ENCODE measurements at regions not wholly inside any gene's neighbourhood (a gene's known extent, or its start where the extent isn't known, plus 50 kb on each side); places are given as distances from the start of the nearest gene placed in this dataset.
"Not testable (repeated sequence)": the region's sequence is repeated elsewhere in the genome, so short reads cannot be mapped to it uniquely, and the experiment has no call there.

DNA sequence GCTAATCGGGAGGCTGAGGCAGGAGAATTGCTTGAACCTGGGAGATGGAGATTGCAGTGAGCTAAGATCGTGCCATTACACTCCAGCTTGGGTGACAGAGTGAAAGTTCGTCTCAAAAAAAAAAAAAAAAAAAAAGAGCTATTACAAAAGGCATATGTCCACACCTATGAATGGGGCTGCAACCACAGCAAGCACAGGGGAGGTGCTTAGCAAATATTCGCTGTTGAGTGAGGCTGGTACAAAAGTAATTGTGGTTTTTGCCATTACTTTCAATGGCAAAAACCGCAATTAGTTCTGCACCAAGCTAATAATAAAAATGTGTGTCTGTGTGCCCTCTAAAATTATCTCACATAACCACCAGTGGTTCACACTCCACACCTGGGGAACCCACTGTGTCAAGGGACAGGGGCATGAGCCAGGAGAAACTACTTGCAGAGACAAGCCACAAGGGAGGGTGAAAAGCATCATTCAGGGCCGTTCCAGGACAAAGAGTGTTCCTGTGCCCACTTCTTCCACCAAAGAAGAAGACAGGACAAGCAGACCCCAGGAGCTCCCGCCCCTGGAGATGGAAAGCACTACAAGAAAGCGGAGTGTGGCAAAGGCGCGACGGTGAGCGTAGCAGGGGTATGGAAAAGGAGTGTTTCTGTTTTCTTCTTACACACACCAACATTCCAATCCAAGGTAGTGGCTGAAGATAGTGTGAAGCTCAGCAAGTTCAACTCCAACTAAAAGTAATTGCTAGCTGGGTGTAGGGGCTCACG is 84.4 kb upstream of the CNEP1R1 start:
- no peak for DNase-seq (ENCODE audit: low read depth, low spot score)

DNA sequence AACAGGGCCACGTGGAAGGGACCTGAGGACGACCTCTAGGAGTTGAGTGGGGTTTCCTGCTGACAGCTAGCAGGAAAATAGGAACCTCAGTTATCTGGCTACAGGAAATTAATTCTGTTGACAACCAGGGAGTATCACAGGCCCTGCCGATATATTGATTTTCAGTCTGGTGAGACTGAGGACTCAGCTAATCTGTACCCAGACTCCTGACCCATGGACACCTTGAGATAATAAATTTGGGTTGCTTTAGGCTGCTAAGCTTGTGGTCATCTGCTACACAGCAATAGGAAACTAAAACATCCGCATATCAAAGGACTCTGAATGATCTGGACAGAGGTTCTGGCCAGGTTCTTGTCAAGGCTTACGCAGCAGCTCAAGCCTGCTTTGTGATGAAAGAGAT is 80.8 kb upstream of the CNEP1R1 start:
- no peak for DNase-seq (ENCODE audit: low read depth, low spot score)

DNA sequence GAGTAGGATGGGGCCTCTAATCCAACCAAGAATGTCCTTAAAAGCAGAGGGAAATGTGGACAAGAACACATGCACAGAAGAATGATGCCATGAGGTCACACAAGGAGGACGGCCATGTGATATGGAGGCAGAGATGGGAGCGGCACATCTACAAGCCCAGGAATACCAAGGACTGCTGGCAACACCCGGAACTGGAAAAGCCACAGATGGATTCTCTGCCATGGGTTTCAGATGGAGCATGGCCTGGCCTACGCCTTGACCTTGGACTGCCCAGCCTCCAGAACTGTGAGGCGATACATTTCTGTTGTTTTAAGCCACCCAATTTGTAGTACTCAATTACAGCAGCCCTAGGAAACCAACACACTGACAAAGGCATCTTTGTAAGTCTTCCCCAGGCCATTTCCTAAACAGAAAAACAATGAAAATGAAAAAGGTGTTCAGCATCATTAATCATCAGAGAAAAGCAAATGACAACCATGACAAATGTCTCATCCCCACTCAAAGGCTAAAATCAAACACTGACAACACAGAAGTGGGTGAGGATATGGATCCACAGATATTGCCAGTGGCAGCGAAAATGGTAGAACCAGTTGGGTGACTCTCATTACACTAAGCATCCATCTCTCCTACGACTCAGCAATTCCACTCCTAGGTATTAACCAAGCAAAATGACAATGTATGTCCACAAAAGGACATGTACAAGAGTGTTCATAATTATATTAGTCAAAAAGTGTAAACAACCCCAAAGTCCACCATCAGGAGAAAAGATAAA is 76.9 kb upstream of the CNEP1R1 start:
- DNase-seq (ENCODE audit: low read depth, low spot score): no peak

DNA sequence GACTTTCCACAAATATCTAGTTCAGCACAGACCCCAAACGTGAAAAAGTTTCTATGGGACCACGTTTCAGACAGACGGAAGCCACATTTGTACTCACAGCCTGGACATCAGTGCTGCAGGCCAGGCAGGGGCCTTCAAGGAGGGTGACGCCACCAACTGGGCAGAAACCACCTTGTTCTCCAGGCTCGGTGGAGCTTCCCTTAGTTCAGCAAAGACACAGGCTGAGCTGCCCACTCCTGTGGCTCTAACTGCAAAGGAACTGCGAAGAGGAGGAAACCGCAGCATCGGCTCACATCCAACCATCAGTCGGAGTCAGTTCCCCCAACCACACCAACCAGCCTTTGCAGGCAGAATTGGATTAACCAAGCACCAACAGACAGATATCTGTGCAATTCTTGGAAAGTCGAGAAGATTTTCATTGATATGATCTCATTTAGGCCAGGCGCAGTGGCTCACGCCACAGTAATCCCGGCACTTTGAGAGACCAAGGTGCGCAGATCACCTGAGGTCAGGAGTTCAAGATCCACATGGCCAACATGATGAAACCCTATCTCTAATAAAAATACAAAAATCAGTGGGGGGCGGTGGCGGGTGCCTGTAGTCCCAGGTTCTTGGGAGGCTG is 73.3 kb upstream of the CNEP1R1 start:
- DNase-seq (ENCODE audit: low read depth, low spot score): no peak

DNA sequence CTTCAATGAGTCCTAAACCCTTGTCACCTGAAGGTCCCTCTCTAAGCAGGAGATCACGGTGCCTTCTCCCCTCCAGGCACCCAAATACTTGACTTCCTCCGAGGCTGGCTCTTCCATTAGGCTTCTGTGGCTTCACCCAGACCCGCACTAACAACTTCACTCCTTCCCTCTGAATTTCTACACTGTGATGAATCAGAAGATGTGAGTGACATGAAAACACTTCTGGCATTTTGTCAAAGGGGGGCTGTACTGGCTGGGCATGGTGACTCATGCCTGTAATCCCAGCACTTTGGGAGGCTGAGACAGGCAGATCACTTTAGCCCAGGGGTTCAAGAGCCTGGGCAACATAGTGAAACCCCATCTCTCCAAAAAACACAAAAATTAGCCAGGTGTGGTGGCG is 72.6 kb upstream of the CNEP1R1 start:
- no peak for DNase-seq (ENCODE audit: low read depth, low spot score)

DNA sequence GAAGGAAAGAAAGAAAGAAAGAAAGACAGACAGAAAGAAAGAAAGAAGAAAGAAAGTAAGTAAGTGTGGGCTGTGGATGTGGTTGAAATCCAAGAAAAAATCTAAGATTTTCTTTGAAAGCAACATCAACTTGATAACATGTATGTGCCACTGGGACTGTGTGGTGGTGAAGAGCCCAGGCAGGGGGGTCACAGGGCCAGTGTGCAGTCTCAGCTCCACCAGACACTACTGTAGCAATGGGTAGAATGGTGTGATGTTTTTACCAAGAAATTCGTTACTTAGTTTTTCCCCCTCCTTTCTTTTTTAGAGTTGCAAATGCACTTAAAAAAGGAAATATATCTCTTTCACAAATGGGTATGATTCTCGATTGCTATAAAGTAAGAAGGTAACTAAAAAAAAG is 71.9 kb upstream of the CNEP1R1 start:
- no peak for DNase-seq (ENCODE audit: low read depth, low spot score)

DNA sequence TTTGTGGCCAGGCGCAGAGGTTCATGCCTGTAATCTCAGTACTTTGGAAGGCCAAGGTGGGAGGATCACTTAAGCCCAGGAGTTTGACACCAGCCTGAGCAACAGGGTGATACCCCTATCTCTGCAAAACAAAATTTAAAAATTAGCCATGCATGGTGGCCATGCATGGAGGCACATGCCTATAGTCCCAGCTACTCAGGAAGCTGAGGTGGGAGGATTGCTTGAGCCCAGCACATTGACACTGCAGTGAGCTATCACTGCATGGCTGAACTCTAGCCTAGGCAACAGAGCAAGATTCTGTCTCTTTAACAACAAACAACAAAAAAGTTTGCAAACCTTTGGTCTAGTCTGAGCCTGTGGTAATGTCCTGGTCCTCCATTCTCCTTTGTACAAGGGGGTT is 69.2 kb upstream of the CNEP1R1 start:
- DNase-seq (ENCODE audit: low read depth, low spot score): no peak

DNA sequence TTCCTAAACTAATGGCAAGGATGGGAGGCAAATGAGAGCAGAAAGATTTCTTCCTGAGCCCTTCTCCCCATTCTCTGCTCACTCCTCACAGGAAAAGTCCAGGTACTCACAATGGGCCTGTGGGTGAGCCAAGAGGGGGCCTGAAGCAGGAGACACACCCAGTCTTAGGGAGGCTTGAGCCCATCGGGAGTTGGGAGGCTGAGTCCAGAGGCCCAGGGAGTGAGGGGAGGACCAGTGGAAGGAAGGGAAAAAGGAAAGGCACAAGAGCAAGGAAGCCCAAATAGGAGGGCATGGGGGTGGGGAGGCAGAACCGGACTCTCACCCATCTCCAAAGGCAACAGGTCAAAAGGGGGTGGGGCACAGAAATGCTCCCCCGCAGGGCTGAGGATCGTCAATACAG is 68.1 kb upstream of the CNEP1R1 start:
- DNase-seq (ENCODE audit: low read depth, low spot score): no peak

DNA sequence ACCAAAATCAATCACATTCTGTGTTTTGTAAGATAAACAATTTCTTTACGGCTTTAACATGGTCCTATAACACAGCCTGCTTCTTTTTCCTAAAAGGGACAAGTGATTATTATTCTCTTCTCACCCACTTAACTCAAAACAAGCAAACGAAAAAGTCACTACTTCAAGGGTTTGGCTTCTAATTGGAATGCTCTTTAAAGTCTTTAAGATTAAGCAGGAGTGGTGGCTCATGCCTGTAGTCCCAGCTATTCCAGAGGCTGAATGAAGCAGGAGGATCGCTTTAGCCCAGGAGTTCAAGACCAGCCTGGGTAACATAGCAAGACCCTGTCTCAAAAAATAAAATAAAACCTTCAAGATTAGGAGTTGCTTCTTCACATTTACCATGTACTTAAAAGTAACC is 66.6 kb upstream of the CNEP1R1 start:
- no peak for DNase-seq (ENCODE audit: low read depth, low spot score)

DNA sequence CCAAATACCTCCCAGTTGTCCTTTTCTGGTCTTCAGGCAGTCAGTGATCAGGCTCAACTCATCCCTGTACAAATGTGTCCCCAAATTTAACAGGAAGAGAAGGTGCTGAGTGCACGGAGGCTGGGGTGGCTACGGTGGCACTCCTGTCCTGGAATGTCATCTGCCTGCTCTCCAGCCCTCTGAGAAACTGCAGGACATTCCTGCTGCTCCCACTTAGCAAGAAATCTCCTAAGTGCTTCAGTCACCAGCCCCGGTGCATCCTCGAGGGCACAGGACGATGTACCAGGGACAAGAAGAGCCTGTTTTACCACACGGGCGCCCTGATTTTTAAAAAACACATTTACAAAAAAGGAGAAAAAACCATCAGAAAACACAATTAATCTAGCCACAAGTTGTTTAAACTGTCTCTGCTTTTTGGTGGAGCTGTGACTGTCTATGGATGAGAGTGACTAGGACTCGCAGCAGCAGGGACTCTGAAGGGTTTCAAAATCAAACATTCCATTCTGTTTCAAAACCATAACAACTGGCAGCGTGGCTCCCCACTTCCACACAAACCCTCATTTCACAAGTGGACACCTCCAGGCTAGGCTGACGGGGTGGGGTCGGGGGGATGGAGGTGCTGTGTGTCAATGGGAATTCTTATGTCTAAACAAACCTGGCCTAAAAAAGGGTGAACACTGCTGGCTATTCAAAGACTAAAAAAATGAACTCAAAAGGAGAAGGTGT is 65.3 kb upstream of the CNEP1R1 start:
- no peak for DNase-seq (ENCODE audit: low read depth, low spot score)

DNA sequence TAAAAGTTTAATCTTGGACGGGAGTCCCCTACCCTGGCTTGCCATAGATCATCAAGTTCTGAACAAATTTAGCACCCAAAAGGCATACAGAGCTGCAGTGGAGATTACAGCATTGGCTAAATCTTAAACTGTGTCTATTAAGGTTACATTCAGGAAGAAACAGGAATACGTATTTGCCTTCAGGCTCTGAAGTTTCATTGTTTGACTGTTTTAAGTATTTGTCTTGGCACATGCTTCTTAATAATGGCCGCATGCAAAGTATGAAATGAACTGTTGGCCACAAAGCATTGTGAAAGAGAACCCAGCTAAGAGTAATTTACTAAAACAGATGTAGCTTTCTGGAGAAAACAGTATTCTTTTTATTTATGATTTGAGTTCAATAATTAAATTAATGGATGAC is 63.9 kb upstream of the CNEP1R1 start:
- DNase-seq (ENCODE audit: low read depth, low spot score): no peak

DNA sequence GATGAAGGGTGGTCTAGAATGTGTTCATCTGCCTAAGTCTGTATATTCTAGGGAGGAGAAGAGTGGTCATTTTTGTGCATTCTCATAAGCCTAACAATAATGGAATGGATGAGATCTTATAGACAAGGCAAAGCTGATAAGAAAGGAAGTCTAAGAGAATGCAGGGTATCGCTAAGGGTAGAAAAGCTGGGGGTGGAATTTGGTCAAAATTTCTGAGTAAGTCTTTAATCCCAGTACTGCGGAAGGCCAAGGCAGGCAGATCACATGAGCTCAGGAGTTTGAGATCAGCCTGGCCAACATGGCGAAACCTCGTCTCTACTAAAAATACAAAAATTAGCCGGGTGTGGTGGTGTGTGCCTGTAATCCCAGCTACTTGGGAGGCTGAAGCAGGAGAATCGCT is 62.5 kb upstream of the CNEP1R1 start:
- DNase-seq (ENCODE audit: low read depth, low spot score): not testable (repeated sequence)

DNA sequence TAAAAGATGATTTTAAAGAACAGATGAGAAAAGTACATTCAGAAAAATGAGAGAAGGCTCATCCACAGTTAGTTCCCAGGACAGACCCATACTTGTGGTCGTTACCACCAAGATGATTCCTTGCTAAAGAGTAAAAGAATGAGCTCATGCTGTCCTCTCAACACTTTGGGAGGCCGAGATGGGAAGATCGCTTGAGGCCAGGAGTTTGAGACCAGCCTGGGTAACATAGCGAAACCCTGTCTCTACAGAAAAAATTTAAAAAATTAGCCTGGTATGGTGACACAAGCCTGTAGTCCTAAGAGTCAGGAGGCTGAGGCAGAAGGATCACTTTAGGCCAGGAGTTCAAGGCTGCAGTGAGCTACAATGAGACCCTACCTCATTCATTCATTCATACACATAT is 60.7 kb upstream of the CNEP1R1 start:
- DNase-seq (ENCODE audit: low read depth, low spot score): no peak

DNA sequence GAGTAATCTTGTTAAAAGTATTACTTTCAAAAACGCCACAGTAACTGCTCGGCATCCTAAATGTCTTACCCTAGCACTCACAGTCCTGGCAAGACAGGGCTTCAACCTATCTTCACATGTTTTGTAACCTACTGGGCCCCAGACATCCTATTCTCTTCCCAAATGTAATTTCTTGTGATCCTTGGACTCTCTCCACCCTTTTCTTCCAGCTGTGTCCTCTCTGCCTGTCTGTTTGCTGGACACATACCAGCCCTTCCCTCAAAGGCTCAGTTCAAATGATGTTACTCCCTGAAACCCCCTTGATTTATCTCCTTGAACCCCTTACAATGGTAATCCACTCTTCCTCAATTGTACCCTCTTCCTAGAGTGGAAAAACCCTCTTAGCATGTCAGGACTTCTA is 60.1 kb upstream of the CNEP1R1 start:
- no peak for DNase-seq (ENCODE audit: low read depth, low spot score)

DNA sequence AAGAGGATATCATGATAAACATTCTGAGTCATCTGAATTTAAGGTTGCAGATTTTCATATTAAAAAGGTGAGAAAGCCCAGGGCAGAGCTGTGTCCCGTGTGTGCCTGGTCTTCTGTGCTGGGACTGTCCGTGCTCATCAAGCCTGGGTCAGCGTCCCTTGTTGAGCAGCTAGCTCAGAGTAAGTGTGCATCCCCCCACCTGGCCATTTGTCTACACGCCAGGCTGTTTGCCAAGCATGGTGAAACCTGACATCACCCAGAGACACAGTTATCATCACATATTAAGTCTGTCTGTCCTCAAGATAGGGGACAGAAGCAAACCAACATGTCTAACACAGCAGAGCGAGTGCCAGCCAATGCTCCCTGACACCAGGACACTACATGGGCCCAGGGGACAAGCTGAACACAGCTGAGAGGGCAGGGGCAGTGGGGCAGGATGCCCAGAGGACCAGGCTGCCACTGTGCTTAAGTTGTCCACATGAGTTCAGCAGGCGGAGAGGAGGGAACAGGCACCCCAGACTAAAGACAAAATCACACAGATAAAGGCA is 57.9 kb upstream of the CNEP1R1 start:
- no peak for DNase-seq (ENCODE audit: low read depth, low spot score)

DNA sequence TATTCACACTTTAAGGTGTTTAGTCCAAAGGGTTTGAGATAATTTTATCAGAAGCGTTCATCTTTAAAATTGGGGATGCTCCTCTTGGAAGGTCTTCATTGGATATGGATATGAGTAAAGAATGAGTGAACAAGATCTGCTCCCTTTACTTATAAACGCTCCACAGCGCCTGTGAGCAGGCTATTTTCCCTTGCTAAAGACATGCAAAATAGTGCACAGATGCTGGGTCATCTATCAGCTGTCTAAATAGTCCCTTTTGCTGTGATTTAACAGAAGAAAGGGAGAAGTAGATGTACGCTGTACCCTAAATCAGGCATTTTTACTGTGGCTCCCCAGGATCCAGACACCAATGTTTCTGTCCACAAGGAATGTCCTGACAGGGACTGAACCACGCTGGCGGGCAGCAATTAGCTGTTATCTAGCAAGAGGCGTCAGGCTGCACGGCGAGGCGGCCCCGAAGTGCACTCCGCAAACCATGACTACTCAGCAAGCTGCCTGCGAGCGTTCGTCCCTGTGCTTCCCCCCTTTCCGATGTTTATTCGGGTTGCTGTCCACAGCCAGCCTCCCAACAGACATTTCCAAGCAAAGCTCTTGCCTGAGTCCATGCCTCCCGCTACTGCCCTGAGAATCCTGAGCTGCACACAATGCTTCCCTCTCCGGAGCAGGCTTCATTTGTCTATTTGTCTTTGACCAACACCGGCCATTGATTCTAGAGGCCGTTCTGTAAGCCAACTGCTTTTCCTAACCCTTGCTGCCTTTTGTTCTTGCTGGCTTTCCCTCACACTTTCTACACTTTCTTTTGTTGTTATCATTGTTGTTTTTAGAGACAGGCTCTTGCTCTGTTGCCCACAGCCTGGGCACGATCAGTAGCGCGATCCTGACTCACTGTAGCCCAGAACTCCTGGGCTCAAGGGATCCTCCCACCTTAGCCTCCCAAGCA is 55.7 kb upstream of the CNEP1R1 start:
- no peak for DNase-seq (ENCODE audit: low read depth, low spot score)

DNA sequence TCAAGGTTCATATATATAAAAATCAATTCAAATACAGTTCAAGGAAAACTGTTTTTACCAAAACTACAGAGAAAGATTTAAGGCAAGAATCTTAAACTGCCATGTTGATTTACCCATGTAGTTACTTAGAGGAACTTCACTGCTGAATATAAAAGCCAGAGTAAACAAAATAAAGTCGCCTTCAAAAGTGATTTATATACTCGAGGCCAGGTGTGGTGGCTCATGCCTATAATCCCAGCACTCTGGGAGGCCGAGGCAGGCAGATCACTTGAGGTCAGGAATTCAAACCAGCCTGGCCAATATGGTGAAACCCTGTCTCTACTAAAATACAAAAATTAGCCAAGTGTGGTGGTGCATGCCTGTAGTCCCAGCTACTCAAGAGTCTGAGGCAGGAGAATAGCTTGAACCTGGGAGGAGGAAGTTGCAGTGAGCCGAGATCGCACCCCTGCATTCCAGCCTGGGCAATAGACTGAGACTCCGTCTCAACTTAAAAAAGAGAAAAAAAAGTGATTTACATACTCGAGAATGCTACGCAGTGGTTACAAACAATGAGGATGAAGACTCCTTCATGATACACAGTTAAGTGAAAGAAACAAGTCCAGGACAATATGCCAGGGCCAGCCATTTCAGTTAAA is 54.1 kb upstream of the CNEP1R1 start:
- no peak for DNase-seq (ENCODE audit: low read depth, low spot score)

DNA sequence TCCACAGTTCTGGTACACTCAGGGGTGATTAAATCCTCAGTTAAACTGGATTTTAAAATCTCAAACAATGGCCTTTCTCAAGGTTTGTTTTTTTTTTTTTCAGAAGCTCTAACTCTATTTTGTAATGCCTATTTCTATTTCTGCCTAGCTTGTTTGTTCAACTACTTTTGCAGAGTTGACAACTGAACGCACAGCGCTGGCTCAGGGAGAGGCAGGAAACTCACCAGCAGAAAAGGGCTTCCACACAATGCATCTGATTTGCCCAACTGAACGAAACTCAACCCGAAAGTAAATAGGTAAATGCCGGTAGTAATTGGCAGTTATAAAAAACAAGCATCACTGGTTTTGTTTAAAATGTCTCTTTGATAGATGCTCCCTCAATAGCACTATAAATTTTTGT is 52.7 kb upstream of the CNEP1R1 start:
- DNase-seq (ENCODE audit: low read depth, low spot score): no peak

DNA sequence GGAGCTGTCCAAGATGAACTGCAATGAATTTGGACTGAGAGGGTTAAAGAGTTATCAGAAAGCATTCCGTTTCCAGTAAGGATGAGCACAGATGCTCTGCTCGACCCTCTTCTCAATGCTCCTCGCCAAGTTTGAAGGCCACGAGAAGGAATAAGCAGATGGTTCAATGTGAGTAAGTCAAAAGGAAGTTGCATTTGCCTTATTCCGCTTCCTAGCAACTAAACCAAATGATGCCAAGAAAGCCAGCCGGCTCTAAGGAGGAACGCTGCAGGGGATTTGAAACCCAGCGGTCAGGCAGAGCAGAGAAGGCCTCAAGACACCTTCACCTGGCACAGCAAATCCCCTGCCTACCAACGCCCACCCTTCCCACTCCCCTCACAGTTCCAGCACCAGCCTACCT is 52.1 kb upstream of the CNEP1R1 start:
- DNase-seq (ENCODE audit: low read depth, low spot score): no peak
